CD4-positive, alpha-beta T cell treated with Interferon gamma for 1 hour (primary cell): ENCODE measurements at regions not wholly inside any gene's neighbourhood (a gene's known extent, or its start where the extent isn't known, plus 50 kb on each side); places are given as distances from the start of the nearest gene placed in this dataset.

ENCODE experiments used
- DNase-seq: peaks from one replicate; pipeline ENCODE4 v3.0.0-alpha.2; 2020

DNA sequence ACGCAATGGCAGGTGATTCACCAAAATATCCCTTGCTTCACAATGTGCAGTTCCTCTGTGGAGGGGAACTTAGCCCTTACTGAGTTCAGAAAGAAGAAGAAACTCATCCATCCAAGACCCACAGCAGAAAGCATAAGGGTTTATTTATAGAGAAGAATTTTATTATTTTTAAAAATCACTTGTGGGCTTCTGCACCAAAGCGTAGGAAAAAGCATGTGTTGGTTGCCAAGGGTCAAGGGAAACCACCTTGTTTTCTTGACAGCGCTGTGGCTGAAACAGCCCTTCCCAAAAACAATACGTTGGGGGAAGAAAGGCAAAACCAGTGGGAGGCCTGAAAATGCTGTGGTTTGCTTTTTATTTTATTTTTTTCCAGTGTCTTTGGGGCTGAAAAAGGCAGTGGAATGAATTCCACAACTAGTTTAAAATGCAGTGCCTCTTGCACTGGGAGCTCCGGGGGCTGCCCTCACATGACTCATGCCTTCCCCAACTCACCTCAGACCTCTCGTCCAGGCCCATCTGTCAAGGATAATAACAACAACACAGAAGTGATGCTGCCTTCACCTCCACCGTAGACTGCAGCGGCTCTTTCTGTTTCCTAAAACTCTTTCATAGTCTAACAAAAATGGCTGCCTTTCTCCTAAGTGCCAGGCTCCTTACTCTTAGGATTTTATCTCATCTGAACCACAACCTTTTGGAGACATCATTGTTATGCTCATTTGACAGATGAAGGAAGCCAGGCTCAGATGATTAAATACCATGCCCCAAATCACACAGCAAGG, 224.2 kb upstream of the JUN start:
- no peak for DNase-seq

DNA sequence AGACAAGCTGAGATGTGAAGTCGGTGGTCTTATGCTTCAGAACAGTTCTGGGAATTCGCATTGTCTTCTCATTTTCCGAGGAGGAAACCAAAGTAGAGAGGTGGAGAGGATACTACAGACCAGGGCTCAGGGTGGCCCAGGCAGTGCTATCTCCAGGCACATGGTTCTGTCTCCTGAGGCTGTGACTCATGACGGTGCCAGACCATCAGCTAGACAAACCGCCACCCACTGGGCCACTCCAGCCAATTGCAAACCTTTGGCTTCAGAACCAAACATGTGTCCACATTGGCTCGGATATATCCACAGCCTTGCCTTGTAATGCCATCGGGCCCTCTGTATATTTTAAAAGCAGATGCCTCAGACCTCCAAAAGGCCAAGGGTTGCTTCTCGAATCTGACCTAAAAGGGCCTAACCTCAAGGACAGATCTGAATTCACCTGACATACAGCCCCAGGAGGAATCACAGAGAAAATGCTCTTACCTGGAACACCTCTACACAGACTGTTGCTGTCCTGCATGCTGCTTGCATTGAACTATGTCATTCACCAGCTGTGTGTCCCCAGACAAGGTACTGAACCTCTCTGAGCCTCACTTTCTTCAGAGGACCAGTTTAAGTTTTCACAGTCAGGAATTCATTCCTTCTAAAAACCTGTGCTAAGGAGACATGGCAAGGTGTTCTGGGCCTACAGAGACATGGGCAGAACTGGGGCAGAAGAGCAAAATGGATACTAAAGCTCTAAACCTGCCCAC, 224.9 kb upstream of the JUN start:
- DNase-seq = no peak

DNA sequence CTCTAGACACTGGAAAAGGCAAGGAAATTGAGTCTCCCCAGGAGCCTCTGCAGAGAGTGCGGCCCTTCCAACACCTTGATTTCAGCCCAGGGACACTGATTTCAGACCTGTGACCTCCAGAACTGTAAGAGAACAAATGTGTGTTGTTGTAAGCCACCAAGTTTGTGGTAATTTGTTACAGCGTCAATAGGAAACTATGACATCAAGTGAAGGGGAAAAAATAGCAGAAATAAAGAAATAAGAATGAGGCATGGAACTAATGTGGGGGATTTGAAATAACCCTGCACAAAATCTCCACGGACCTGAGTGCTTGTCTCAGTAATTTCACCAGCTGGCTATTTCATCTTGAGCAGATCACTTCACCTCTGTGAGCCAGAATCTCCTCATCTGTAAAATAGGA, 227.8 kb upstream of the JUN start:
- no peak for DNase-seq

DNA sequence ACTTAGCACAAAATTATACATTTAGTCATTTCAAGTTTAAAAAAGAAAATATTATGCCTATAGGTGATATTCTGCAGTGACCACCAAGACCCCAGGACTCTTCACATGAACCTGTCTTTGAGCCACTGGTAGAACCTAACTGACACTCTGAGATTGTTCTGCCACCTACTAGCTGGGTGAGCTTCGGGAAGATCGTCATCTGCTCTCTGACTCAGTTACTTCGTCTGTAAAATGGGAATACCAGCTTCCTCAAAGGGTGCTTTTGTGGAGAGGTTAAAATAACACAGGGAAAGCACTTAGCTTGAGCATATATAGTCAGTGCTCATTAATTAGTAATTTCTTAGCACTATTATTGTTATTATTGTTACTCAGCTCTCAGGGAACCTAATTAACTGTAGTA, 228.5 kb upstream of the JUN start:
- DNase-seq = no peak

DNA sequence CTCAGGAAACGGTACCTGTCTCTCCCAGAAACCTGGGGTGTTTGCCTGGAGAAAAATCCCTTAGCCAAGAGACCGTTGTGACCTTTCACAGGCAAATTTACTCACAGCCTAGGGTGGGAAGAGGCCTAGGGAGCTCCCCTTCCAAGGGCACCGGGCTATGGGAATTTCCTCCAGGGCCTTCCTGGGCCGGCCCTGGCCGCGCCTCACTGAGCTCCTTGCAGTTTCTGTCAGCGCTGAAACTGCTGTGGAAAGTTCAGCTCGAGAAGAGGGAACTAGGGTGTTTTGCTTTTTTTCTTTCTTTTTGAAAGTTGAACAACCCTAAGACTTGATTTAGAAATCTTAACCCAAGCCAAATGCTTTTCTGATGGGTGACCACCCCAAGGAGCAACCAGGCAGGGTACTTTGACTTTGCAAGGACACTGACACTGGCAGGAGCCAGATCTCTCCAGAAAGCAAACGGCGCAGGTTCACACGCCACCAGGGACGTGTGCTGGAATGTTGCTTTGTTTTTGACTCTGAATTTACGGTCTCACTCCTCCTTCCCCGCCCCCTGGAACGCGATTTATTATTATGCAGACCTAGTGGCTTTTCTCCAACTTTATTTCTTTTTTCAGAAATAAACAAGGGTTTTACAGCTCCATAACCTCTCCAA, 229.6 kb upstream of the JUN start:
- DNase-seq = no peak

DNA sequence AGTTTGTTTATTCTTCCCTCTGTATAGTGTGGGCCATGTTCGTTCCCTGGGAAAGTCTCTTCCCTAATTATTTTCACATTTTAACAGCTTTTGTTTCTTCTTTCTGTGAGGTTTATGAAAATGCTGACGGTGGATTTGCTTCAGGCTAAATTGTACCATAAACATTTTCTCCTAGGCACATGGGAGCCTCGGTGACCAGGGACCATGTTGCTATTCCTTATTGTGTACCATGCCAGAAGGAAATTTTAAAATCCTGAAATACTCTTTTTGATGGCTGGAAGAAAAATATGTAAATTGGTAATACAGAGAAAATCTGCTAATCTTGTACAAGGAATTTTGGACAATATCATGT, 230.1 kb upstream of the JUN start:
- no peak for DNase-seq

DNA sequence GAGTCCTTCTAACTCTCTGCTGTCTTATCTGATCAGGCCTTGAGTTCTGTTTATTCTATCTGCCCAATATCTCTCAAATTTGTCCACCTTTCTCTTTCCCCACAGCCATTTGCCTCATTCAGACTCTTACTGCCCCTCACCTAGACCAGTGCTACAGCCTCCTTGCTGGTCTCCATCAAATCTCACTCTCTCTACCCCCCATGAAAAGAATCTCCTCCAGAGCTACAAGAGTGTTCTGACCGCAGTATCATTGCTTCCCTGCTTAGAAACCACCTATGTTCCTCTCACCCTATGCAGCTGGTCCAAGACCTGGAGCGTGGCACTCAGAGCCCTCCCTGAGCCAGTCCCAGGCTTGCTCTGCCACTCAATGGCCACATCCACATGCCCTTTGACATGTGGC, 231.0 kb upstream of the JUN start:
- DNase-seq = no peak

DNA sequence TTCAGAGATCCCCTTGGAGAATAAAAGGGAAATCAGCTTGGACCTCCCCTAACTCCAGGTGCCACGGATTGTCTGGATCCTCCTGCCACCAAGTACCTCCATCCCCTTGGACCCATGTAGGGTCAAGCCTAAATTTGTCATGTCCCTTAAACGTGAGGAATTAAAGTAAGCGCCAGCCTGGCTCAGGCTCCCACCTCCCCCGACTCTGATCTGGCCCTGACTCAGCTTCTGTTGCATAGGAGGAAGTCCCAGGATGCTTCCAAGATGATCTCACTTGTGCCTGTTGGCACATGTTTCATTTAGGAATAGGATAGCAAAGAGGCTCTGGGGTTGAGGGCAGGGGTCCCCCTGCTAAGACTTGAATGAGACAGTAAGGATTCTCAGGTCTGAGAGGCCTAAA, 231.9 kb upstream of the JUN start:
- DNase-seq = no peak

DNA sequence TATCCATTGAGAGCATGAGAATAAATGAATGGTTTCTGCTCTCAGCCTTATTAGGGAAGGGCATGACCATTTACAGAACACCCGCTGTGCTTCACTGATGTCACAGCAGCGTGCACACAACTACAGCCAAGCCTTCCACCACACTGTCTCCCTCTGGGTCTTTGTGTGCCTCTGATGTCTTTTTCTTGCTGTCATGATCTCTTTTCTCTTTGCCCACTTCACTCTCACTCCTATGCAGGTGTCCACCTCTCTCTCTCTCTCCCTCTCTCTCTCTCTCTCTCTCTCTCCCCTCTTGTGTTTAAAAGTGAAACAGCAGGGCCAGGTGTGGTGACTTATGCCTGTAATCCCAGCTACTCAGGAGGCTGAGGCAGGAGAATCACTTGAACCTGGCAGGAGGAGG, 232.5 kb upstream of the JUN start:
- DNase-seq = no peak

DNA sequence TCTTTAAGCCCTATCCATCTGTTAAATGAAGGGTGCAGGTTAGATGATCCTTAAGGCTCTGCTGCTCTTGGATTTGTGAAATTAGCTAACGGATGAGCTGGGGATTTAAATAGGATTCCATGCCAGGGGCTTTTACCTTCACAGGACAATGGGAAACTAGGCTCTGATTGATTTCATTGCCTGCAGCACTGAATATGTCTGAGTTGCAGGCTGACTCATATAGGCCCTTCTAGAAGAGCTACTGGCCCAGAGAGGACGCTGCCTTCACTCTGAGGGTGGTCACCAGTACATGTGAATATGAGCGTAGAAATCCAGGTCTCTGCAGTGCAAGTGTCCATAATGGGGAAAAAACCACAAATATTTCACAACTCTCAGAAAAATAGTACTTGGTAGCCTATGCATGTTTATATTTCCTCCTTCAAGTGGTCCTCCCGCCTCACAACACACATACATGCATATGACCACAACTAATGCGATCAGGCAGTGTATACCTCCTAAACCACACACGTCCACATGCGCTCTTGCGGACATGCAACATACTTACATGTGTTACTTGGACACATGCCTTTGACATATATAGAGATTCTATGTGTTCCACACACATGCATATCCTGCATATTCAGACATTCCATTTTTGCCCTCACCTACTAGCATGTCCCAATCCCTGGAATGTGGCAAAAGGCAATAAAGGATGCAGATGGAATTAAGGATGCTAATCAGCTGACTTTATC, 233.8 kb upstream of the JUN start:
- no peak for DNase-seq

DNA sequence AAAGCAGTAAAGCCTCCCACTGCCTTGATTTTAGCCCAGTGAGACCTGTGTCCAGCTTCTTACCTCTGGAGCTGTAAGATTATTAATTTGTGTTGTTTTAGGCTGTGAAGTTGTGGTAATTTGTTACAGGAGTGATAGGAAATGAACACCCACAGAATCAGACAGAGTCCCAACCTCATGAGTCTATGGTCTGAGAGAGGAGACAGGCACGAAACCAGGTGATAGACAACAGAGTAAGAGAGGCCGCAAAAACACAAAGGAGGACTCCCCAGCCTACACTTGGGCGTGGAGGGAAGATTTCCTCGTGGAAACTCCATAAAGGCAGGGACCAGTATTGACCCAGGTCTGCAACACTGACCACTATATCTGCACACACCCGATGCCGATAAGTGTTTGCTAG, 234.6 kb upstream of the JUN start:
- no peak for DNase-seq

DNA sequence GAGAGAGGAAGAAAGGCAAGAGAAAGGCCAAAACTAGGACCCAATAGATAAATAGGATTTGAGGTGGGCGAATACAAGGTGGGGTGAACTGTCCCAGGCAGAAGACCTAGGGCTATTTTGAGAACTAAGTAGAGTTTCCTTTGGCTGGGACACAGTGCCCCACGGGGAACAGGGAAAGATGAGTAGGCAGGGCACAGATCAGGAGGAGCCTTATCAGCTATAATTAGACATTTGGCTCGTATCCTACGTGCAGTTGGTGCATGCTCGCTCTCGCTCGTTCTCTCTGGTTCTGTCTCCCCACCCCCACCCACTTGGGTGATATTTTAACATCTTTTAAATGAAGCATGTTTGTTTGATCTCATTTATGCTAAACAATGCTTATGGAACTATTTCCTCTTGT, 235.0 kb upstream of the JUN start:
- DNase-seq = no peak

DNA sequence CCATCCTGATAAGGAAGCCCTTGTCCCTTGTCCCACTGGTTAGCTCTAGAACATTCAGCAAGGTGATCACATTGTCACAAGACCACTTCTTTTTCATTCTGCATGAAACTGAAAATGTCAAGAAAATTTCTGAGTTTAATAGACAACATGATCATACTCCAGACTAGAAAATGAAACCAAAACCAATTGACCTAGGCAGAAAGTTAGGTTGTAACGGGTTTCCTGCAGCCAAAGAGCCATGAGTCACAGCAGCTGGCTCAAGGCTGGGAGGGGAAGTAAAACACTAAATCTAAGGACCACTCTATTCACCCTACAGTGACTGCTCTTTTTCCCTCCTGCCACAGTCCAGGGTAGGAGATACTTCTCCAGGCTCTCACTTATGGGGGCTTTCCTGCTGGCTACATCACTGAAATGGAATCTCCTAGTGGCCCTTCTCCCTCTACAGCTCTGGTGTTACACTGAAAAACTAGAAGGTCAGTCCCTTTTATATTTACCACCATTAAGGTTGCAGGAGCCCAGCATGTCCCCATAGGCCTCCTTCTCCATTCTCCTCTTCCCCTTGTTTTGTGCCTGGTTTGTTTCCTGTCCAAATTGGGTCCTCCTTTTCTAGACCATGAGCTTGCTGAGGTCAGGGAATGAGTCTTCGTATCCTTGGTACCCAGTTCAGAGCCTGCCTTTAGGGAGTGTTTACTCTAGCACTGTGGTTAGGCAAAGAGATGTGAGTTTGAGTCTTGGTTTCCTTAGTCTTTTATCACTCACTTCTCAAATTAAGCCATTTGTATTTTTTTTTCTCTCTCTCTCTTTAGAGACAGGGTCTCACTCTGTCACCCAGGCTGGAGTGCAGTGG, 236.5 kb upstream of the JUN start:
- DNase-seq = peak; percentile 61

DNA sequence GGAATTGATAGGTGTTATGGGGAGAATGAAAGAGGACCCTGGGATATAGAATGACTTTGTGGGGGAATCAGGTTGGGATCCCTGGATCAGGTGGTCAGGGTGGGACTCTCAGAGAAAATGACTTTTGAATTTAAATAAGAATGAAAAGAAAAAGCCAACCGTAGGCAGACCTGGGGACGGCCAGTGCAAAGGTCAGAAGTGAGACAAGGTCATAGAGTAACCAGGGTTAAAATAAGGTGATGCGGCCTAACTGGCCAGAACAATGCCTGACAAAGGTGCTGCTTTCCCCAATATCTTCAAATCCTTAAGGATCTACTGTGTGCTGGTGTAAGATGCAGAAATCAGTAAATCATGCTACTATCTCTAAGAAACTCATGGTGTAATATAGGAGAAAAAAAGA, 238.4 kb upstream of the JUN start:
- no peak for DNase-seq

DNA sequence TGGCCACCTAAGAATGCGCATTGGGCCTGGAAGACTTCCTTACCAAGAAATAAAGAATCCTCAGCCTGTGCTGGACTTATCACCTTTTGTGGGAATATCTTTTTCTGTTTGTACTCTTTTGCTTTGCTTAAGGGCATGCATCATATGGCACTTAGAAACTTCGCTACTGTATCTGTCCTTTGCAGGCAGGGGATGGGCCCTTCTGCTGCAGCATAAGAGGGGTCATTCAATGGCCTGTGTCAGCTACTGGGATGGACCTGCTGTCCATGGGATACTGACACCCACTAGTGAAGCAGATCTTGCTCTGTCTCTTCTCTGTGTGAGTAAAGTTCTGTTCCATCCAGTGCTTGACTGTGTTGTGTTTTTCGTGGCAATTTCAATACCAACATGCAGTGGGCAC, 239.0 kb upstream of the JUN start:
- DNase-seq = no peak

DNA sequence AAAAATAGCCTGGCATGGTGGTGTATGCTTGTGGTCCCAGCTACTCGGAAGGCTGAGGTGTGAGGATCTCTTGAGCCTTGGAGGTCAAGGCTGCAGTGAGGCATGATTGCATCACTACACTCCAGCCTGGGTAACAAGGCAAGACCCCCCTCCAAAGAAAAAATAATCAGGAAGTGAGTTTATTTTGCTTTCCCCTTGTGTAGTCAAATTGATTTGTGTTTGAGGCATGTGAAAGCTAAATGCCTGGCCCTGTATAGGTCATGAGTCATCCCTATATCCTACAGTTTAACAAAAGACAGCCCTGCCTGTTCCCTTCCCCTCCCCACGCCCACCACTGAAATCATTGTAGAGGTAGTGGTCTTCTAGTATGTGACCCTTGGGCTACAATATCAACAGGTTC, 241.4 kb upstream of the JUN start:
- DNase-seq = no peak

DNA sequence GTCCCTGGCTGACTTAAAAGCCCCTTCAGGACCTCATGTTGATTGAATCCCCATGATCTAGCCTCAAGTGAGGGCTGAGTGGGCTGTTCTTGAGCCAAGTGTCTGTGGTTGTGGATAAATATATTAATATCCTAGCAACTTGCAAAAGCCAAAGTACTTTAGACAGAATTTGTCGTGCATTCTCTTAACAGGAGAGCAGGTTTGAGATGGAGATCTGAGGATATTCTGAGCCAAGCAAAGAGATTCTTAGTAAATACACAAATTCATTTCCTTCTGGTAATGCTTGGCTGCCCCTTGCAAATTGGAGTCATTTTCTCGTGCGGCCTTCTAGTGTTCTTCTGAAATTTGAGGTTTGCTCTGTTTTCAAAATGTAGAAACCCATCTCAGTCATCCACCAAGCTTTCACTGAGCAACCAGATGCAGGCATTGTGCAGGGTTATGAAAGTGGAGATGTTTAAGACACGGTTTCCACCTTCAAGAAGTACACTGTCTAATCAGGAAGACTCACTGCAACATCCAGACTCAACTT, 242.1 kb upstream of the JUN start:
- DNase-seq = no peak

DNA sequence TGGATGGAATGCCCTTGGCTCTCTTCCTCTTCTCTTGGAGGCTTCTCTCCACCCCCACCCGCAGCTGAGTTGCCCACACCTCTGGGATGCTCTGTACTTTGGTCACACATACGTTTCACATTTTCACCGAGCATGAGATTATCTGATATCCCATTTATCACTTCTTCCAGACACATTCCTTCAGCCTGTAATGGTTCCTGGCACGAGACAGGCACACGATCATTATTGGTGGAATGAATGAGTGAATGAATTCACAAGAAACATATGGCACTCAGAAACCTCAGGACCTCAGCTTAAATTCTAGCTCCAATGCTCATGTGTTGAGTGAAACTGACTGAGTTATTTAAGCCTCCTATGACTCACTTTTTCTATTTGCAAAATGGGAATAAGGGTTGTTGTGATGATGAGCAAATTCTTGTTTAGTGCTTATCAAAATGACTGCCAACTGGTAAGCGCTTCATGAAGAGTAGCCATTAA, 242.7 kb upstream of the JUN start:
- no peak for DNase-seq

DNA sequence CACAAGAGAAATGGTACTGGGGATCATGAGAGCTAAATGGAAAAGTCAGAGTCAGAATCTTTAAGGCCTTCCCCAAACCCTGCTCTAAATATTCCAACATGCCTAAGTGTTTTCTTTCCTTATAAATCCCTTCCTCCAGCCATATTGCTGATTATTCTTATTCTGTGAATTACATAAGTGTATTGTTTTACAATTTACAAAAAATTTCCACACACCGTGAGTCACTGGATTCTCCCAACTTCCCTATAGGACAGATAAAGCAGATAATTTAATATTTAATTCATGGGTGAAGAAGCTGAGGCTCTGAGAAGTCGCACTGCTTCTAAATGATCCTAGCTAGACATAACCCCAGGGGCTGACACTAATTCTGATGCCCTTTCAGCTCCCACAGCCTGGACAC, 243.3 kb upstream of the JUN start:
- DNase-seq = no peak

DNA sequence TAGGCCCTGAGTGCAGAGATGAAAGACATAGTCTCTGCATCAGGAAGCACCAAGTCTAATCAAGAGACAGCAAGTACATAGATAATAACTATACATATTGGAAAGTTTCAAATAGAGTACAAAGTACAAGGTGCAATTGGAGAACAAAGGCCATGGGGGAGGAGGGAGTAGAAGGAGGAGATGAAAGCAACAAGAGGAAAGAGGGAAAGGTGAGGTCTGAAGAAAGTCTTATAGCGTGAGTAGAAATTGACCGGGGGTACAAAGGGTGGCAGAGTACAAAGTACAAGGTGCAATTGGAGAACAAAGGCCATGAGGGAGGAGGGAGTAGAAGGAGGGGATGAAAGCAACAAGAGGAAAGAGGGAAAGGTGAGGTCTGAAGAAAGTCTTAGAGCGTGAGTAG, 244.2 kb upstream of the JUN start:
- no peak for DNase-seq

DNA sequence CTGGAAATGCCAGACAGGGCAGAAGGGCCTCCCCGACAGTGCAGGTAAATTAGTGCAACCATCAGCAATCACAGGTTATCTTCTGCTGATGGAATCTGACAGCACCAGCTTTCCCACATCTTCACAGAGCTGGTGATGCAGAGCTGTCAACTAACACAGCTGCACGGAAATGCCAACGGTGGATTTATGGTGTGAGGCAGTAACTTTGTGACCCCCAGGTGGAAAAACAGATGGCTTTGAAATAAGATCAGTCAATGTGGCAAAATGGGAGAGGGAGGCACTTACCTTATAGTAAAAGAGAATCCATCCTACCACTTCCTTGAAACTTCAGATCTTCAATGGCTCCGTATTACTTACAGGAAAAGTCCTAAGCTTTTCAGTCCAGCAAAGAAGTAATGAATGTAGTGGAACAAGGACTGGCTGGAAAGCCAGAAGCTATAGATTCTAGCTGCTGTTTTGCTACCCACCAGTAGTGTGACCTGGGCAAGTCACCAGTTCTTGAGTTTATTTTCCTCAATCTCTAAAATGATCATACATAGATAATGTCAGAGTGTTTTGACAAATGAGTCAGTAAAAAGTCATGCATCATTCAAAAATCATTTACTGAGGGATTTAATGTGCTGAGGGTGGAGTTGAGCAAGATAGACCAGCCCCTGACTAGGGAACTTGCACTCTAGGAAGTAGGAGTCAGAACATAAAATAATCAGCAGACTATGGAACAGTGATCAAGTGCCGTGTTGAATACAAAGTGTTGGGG, 245.7 kb upstream of the JUN start:
- no peak for DNase-seq

DNA sequence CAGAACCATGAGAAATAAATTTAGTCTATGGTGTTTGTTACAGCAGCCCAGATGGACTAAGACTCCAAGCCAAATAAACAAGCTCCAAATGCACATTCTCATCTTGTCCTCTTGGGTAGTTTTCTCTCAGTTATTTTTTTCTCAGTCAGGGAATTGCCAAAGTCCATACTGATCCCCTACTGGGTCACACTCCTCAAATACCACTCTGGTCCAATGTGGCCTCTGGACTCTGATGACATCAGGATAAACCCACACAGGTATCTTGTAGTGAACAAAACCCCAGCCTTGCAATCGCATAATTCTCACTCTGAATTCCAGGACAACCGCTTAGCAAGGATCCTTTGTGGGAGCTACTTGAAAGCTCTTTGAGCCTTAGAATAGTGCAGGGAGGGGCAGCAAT, 248.4 kb upstream of the JUN start:
- no peak for DNase-seq
